ENCODE measurements at regions not wholly inside any gene's neighbourhood (a gene's known extent, or its start where the extent isn't known, plus 50 kb on each side); places are given as distances from the start of the nearest gene placed in this dataset.

- TF ChIP-seq, protein P1, sequence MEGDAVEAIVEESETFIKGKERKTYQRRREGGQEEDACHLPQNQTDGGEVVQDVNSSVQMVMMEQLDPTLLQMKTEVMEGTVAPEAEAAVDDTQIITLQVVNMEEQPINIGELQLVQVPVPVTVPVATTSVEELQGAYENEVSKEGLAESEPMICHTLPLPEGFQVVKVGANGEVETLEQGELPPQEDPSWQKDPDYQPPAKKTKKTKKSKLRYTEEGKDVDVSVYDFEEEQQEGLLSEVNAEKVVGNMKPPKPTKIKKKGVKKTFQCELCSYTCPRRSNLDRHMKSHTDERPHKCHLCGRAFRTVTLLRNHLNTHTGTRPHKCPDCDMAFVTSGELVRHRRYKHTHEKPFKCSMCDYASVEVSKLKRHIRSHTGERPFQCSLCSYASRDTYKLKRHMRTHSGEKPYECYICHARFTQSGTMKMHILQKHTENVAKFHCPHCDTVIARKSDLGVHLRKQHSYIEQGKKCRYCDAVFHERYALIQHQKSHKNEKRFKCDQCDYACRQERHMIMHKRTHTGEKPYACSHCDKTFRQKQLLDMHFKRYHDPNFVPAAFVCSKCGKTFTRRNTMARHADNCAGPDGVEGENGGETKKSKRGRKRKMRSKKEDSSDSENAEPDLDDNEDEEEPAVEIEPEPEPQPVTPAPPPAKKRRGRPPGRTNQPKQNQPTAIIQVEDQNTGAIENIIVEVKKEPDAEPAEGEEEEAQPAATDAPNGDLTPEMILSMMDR (IDR thresholded peaks at IDR 0.05), result no peak
- no peak for TF ChIP-seq POLR2A (IDR thresholded peaks at IDR 0.05)
Observed at GRCh38 chr2:238716171-238716570, 131.7 kb upstream of the TWIST2 start.

Measured in tibial nerve (tissue), 3 donors.